HT1080 (cell line): ENCODE measurements at regions not wholly inside any gene's neighbourhood (a gene's known extent, or its start where the extent isn't known, plus 50 kb on each side); places are given as distances from the start of the nearest gene placed in this dataset.

Source experiments
- DNase-seq: peaks from one replicate; pipeline ENCODE4 v3.0.0-alpha.2; 2015; ENCODE audit warnings: low read depth

DNA sequence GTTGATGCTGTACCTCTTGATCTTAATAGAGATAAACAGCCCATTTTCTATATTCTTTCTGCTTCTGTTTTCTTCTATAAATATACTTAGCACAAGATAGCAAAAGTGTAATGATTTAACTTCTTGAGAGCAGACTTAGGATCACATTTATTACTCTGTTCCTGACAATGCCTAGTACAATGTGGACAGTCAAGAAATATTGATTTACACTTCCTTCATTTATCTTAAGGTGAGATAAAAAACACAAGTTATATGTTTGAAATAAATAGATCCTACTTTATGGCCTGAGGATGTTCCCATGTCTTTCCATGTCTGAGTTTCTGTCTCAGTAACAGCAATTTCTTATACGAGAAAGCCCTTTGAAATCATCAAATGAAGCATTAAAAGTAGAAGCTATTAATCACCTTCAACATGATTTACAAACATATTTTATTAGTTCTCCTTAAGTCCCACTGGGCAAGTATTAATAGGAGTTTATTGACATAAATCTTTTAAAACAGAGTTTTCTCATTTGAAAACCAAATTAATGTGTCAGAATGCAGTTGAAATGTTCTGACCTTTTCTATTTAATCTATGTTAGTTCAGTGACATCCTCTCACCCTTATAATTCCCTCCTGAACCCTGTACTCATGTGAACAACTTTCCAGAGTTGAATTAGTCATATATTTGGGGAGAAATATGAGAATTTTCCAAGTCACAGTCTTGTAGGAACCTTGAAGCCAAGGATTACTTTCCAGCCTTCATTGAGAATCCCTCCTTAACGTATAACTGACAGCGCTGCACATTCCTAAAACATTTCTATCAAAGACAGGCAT lies 1611.7 kb upstream of the TENM4 start:
- no peak for DNase-seq

GRCh38 chr11:81039916-81040524 lies 1599.2 kb upstream of the TENM4 start:
- DNase-seq, result no peak

DNA sequence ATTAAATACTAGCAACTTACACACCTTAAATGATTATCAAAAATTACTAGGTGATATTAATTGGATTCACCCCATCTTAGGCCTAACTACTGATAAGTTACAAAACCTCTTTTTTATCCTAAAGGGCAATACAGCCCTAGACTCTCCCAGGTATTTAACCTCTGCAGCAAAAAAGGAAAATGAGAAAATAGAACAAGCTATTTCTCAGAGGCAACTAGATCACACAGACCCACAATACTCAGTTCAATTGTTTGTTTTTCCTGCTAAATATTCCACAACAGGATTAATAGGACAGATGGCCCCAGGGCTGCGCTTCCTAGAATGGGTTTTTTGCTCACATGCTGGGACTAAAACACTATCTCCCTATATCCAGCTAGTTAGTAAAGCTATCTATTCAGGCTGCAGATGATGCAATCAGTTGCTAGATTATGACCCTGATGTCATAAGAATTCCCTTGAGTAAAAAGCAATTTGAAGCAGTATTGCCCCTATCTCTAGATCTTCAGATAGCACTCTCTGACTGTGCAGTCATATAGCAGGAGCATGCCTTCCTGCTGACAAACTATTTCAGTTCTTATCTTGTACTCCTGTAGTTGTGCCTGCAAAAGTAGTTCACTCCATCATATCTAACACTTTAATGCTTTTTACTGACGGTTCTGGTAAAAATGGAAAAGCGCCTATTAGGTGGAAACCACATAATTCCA lies 1595.5 kb upstream of the TENM4 start:
- DNase-seq, result no peak

- no peak for DNase-seq
These were observed 1593.1 kb upstream of the TENM4 start for GRCh38 chr11:81033779-81034540.

DNA sequence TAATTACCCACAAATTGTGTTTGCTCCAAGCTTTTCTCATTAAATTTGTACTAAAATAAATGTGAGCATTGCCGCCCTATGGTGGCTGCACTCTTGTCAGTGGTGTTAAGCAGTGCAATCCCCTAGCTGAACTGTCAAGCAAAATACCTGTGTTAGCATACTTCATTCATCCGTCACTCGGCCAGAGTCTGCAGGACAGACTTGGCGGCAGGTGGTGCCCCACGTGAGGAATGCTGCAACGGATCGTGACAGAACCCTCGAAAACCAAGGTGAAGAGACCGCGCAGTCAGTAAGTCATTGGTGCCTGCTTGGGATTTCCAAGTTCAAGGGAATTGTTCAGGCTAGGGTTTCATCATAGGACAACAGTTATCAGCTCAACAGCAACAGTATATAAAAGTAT lies 1592.1 kb upstream of the TENM4 start:
- DNase-seq, result no peak

DNA sequence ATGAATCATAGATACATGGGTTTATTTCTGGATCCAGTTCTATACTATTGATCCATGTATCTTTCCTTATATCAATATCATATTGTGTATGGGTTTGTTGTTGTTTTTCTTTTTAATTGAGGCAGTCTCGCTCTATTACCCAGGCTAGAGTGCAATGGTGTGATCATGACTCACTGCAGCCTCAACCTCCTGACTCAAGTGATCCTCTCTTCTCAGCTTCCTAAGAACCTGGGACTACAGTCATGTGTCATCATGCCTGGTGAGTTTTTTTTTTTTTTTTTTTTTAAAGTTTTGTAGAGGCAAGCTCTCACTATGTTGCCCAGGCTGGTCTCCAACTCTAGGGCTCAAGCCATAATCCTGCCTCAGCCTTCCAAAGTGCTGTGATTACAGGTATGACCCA lies 1589.4 kb upstream of the TENM4 start:
- DNase-seq, result peak; percentile 82

- no peak for DNase-seq
These were observed 1585.2 kb upstream of the TENM4 start for GRCh38 chr11:81026032-81026431.

DNA sequence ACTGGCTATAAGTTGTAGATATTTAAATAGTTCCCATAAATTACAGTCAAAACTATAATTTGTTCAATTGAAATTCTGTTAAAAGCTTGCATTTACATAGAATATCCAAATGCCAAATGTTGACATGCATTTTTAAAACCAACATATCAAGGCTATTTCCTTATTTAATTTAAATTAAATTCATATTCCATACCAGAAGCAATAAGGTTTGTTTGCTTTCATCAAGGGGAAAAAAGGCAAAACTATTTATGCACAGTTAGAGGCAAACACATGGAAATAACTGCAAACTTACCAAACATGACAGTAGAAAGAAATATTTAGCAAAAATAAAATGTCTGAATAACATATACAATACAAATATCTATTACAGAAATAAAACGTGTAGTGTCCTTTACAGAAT lies 1581.2 kb upstream of the TENM4 start:
- no peak for DNase-seq

- DNase-seq, result no peak
These were observed 1569.8 kb upstream of the TENM4 start for GRCh38 chr11:81010631-81011030.

DNA sequence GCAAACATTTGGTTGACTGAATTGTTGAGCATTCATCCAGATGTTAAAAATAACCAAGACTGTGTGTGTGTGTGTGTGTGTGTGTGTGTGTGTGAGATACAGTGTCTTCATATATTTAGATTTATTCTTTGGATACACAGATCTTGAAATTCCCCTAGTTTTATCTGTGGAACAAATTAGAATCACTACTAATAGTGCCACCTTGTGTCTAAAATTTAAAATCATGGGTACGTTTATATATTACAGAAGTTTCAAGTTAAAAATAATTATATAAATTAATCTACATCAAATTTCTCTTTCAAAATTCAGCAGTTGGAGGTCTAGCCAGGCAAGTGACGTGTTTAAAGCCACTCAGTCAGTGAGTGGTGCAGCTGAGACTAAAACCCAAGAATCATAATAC lies 1566.2 kb upstream of the TENM4 start:
- peak; percentile 3 for DNase-seq

DNA sequence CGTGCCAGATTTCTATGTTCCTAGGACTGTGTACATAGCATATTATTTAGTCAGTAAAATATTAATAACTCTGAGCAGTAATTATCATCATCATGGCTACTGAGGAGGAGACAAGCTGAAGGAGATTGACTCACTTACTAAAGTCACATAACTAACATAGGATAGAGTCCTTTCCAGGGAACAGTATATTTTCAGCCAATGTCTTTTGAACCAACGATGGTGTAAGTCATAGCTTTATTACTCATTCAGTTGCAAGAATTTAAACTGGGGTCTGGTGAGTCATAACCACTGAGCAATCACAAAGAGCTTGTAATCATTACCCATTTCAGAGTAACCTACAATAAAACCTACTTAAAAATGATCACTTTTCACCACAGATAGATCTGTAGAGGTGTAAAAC lies 1564.8 kb upstream of the TENM4 start:
- peak; percentile 89 for DNase-seq

DNA sequence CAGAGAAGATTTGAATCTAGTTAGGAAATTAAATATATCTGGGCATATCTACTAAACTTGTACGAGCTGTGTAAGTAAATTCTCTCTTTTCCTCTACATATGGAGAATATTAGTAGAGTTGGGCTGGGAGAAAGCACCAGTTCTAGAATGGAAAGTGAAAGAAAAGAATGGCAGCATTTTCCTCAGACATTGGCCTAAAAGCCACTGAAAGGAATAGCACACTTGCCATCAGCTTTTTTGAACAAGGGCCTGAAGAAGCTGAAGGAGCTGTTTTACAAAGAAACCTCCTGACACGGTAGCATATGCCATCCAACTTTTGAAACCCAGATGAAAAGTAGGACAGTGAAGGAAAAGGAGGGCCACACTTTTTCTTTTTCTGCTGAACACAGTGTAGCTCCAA lies 1563.7 kb upstream of the TENM4 start:
- no peak for DNase-seq

DNA sequence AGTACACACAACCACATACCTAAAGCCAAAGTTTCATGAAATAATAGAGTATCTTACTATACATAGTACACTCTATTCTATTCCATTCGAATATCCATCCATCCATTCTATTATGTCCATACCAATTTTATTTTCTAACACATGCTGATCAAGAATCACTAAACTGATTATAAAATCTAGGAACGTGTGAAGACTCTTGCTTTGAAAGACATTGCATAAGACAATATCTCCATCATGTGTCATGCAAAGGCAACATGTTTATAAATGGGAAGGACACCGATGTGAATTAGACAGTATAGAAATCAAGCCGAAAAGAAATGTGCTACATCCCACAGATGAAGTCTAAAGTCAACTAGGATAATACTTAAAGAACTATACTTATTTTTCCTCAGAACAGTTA lies 1561.5 kb upstream of the TENM4 start:
- DNase-seq, result no peak

- DNase-seq, result no peak
These were observed 1559.9 kb upstream of the TENM4 start for GRCh38 chr11:81000735-81001134.

- no peak for DNase-seq
These were observed 1559.5 kb upstream of the TENM4 start for GRCh38 chr11:81000334-81000733.

GRCh38 chr11:80995523-80995922 lies 1554.7 kb upstream of the TENM4 start:
- DNase-seq, result no peak

- no peak for DNase-seq
These were observed 1552.7 kb upstream of the TENM4 start for GRCh38 chr11:80993536-80993935.

GRCh38 chr11:80990885-80991284 lies 1550.1 kb upstream of the TENM4 start:
- DNase-seq, result no peak

GRCh38 chr11:80987171-80987570 lies 1546.3 kb upstream of the TENM4 start:
- no peak for DNase-seq

GRCh38 chr11:80986421-80987074 lies 1545.7 kb upstream of the TENM4 start:
- no peak for DNase-seq

DNA sequence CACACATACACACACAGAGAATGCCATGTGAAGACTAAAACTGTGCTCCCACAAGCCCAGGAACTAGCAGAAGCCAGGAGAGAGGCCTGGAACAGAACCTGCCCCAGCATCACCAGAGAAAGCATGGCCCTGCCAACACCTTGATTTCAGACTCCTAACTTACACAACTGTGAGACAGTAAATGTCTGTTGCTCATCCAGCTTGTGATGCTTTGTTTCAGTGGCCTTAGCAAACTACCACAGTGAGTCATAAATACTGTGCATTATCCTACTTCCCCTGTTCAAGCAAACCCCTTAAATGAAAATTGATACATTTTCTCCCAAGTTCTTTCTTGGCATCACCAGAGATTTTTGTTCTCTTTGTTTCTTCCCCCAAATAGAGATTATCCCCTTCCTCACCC lies 1539.4 kb upstream of the TENM4 start:
- DNase-seq, result peak; percentile 65
